ENCODE measurements at regions not wholly inside any gene's neighbourhood (a gene's known extent, or its start where the extent isn't known, plus 50 kb on each side); places are given as distances from the start of the nearest gene placed in this dataset.

GRCh38 chr2:516131-516530 is 161.1 kb downstream of the TMEM18 start:
- Mint-ChIP-seq H3K9me3 (no peaks in the 10 kb centered on the region), H3K4me3 (no peak overlapping the region), H3K4me1 (ENCODE audit: low read depth in 2 of 2) (peaks cover 0 to 3% of the 10 kb centered on the region in 2 donors), H3K27me3 (peaks cover 24 to 37% of the 10 kb centered on the region in 2 donors), H3K27ac (no peak overlapping the region), H3K36me3 (ENCODE audit: insufficient read depth) (peaks cover 4% of the 10 kb centered on the region)
- DNase-seq (no peak), ATAC-seq (replicated peaks) (no peak)

DNA sequence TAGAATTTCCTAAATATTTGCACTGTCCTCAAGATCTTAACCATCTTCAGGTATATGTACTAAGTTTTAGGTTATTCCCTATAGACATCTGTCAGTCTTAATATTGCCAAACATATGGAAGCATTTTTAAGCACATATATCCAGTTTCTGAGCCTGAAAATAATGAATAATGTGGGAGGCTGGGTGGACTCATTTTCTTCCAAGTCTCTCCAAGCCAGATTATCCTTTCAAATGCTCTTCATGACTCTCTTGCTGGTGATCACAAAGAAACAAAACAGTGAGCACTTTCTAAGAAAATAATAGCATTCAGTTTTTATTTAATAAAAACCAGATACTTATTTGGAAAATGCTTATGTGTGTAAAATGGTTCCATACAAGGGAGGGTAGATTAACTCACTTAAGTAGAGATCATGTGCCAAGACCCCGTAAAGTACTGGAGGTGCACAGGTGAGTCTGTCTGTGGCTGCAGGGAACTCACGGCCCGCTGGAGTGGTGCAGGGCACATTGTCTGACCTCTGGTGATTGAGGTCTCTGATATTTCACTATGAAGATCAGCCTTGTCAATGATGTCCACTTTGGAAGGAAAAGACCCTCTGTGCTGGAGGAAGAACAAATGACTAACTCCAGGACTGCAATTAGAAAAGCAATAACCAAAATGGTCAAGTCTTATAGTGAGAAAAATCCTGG is 161.6 kb downstream of the TMEM18 start:
- Mint-ChIP-seq H3K4me3 (no peak overlapping the region), H3K27ac (no peak overlapping the region), H3K36me3 (ENCODE audit: insufficient read depth) (peaks cover 4% of the 10 kb centered on the region), H3K9me3 (no peaks in the 10 kb centered on the region), H3K4me1 (ENCODE audit: low read depth in 2 of 2) (peaks cover 0 to 7% of the 10 kb centered on the region in 2 donors), H3K27me3 (peaks cover 22 to 33% of the 10 kb centered on the region in 2 donors)
- no peak for ATAC-seq (replicated peaks)
- no peak for DNase-seq

GRCh38 chr2:513981-514706 is 163.1 kb downstream of the TMEM18 start:
- Mint-ChIP-seq H3K36me3 (ENCODE audit: insufficient read depth) (peaks cover 4% of the 10 kb centered on the region), H3K4me3 (no peak overlapping the region), H3K27me3 (peaks cover 18 to 25% of the 10 kb centered on the region in 2 donors), H3K4me1 (ENCODE audit: low read depth in 2 of 2) (peaks cover 0 to 7% of the 10 kb centered on the region in 2 donors), H3K9me3 (no peaks in the 10 kb centered on the region), H3K27ac (no peak overlapping the region)
- no peak for DNase-seq
- no peak for ATAC-seq (replicated peaks)

DNA sequence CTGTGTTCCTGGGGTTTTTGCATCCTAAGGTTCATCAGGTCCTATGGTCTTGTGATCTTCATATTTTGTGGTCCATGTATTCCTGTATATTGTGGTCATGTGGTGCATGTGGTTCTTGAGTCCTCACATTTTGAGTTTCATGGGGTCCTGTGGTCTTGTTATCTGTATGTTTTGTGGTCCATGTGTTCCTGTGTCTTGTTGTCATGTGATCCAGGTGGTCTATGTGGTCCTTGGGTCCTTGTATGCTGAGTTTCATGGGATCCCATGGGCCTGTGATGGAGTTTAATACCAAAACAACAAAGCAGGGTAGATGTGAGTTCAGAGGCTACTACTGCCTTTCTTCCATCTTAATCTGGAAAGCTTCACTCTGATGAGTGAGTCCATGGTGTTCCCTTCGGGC is 166.4 kb downstream of the TMEM18 start:
- DNase-seq (no peak), ATAC-seq (replicated peaks) (no peak)

DNA sequence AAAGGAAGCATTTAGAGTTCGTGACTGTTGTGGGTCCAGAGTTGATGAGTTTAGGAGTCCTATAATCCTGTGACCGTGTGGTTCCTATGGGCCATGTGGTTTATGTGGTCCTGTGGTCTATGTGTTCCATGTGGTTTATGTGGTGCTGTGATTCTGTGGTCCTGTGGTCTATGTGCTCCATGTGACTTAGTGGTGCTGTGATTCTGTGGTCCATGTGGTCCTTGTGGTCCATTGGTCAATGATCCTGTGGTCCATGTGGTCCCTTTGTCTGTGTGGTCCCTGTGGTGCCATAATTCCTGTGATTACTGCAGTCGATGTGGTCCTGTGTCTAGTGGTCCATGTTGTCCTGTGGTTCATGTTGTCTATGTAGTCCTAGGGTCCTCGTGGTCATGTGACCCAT is 167.3 kb downstream of the TMEM18 start:
- Mint-ChIP-seq H3K9me3 (no peaks in the 10 kb centered on the region), H3K36me3 (ENCODE audit: insufficient read depth) (no peaks in the 10 kb centered on the region), H3K4me1 (ENCODE audit: low read depth in 2 of 2) (peaks cover 0 to 4% of the 10 kb centered on the region in 2 donors), H3K27ac (peak overlapping the region in 1 of 2 donors; percentile 38), H3K4me3 (no peak overlapping the region), H3K27me3 (peaks cover 15 to 31% of the 10 kb centered on the region in 2 donors)
- ATAC-seq (replicated peaks): no peak
- no peak for DNase-seq

More for the DNA sequence above, 166.4 kb downstream of the TMEM18 start:
- H3K27ac Mint-ChIP-seq: peak overlapping the region in 1 of 2 donors; percentile 38
- no peaks in the 10 kb centered on the region for H3K9me3 Mint-ChIP-seq
- H3K4me1 Mint-ChIP-seq (ENCODE audit: low read depth in 2 of 2): peaks cover 0 to 4% of the 10 kb centered on the region in 2 donors
- H3K27me3 Mint-ChIP-seq: peaks cover 18 to 25% of the 10 kb centered on the region in 2 donors
- H3K4me3 Mint-ChIP-seq: no peak overlapping the region
- H3K36me3 Mint-ChIP-seq (ENCODE audit: insufficient read depth): no peaks in the 10 kb centered on the region

GRCh38 chr2:508121-508520 is 169.1 kb downstream of the TMEM18 start:
- Mint-ChIP-seq H3K4me1 (ENCODE audit: low read depth in 2 of 2) (peaks cover 0 to 4% of the 10 kb centered on the region in 2 donors), H3K27ac (no peak overlapping the region), H3K36me3 (ENCODE audit: insufficient read depth) (no peaks in the 10 kb centered on the region)

GRCh38 chr2:506866-507265 is 170.3 kb downstream of the TMEM18 start:
- H3K4me3 Mint-ChIP-seq: no peak overlapping the region
- ATAC-seq (replicated peaks) (no peak), DNase-seq (no peak)
- H3K27me3 Mint-ChIP-seq: peaks cover 11 to 38% of the 10 kb centered on the region in 2 donors
- peaks cover 0 to 4% of the 10 kb centered on the region in 2 donors for H3K4me1 Mint-ChIP-seq (ENCODE audit: low read depth in 2 of 2)
- H3K27ac Mint-ChIP-seq: no peak overlapping the region
- no peaks in the 10 kb centered on the region for H3K36me3 Mint-ChIP-seq (ENCODE audit: insufficient read depth)
- no peaks in the 10 kb centered on the region for H3K9me3 Mint-ChIP-seq

More at GRCh38 chr2:508121-508520, 169.1 kb downstream of the TMEM18 start:
- no peaks in the 10 kb centered on the region for H3K9me3 Mint-ChIP-seq
- ATAC-seq (replicated peaks) (no peak), DNase-seq (no peak)
- peaks cover 7 to 32% of the 10 kb centered on the region in 2 donors for H3K27me3 Mint-ChIP-seq
- no peak overlapping the region for H3K4me3 Mint-ChIP-seq

GRCh38 chr2:506451-506850 is 170.8 kb downstream of the TMEM18 start:
- Mint-ChIP-seq H3K27ac (no peak overlapping the region), H3K4me1 (ENCODE audit: low read depth in 2 of 2) (peaks cover 0 to 4% of the 10 kb centered on the region in 2 donors), H3K27me3 (peaks cover 14 to 43% of the 10 kb centered on the region in 2 donors), H3K4me3 (no peak overlapping the region), H3K36me3 (ENCODE audit: insufficient read depth) (no peaks in the 10 kb centered on the region), H3K9me3 (no peaks in the 10 kb centered on the region)
- DNase-seq (no peak), ATAC-seq (replicated peaks) (no peak)

GRCh38 chr2:505941-506340 is 171.3 kb downstream of the TMEM18 start:
- H3K27ac Mint-ChIP-seq: no peak overlapping the region
- H3K9me3 Mint-ChIP-seq: no peaks in the 10 kb centered on the region
- peaks cover 14 to 48% of the 10 kb centered on the region in 2 donors for H3K27me3 Mint-ChIP-seq
- ATAC-seq (replicated peaks) (no peak), DNase-seq (no peak)
- no peak overlapping the region for H3K4me3 Mint-ChIP-seq
- H3K36me3 Mint-ChIP-seq (ENCODE audit: insufficient read depth): no peaks in the 10 kb centered on the region
- peaks cover 0 to 2% of the 10 kb centered on the region in 2 donors for H3K4me1 Mint-ChIP-seq (ENCODE audit: low read depth in 2 of 2)

DNA sequence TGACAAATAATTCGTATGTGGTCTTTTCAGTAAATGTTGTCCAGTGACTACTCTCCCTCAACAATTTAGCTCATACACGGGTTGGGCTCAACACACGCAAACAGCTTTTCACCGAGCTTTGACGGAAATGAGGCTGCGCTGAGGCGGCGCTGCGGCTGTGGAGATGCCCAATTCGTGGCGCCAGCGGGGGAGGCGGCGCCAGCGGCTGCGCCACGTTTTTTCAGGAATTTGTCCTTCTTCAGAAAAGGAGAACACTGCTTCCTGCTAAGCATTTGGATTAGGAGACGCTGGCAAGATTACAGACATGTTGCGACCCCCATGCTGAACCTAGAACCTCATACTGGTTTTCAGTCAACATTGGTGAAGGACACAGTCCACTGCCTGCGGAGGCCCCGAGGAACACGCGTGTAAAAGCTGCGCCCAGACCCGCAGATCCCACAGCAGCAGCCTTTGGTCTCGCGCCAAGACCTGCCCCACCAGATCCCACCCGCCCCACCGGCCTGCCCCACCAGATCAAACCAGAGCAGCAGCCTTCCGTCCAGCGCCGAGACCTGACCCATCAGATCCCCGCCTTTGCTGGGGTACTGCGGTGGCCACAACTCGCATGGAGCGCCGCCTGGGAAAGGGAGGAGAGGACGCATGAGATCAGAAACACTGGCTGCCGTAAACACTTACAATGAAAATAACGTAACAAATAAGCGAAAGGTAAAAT is 173.8 kb downstream of the TMEM18 start:
- no peaks in the 10 kb centered on the region for H3K4me1 Mint-ChIP-seq (ENCODE audit: low read depth in 2 of 2)
- H3K4me3 Mint-ChIP-seq: no peak overlapping the region
- no peak for DNase-seq
- no peak for ATAC-seq (replicated peaks)
- H3K36me3 Mint-ChIP-seq (ENCODE audit: insufficient read depth): no peaks in the 10 kb centered on the region
- no peaks in the 10 kb centered on the region for H3K9me3 Mint-ChIP-seq
- H3K27ac Mint-ChIP-seq: no peak overlapping the region
- peaks cover 23 to 68% of the 10 kb centered on the region in 2 donors for H3K27me3 Mint-ChIP-seq

DNA sequence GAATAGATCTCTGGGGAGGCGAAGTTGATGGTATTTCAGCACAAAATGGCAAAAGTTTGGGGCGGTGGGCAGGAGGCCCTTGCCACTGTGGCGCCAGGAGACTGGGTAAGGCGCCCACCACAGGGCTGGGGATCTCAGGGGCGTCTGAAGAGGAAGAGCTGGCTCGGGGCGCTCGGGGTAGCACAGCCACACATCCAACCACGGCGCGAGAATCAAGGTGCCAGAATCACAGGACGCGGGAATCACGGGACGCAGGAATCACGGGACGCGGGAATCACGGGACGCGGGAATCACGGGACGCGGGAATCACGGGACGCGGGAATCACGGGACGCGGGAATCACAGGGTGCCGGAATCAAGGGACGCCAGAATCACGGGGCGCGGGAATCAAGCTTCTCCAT is 174.4 kb downstream of the TMEM18 start:
- H3K4me3 Mint-ChIP-seq: no peak overlapping the region
- peaks cover 27 to 74% of the 10 kb centered on the region in 2 donors for H3K27me3 Mint-ChIP-seq
- no peaks in the 10 kb centered on the region for H3K9me3 Mint-ChIP-seq
- H3K4me1 Mint-ChIP-seq (ENCODE audit: low read depth in 2 of 2): no peaks in the 10 kb centered on the region
- no peak for ATAC-seq (replicated peaks)
- no peak for DNase-seq
- H3K36me3 Mint-ChIP-seq (ENCODE audit: insufficient read depth): no peaks in the 10 kb centered on the region
- H3K27ac Mint-ChIP-seq: no peak overlapping the region

- Mint-ChIP-seq H3K4me1 (ENCODE audit: low read depth in 2 of 2) (no peaks in the 10 kb centered on the region), H3K4me3 (no peak overlapping the region), H3K27me3 (peaks cover 37 to 78% of the 10 kb centered on the region in 2 donors), H3K27ac (no peak overlapping the region), H3K36me3 (ENCODE audit: insufficient read depth) (no peaks in the 10 kb centered on the region), H3K9me3 (no peaks in the 10 kb centered on the region)
- ATAC-seq (replicated peaks): no peak
- DNase-seq: no peak
Observed at GRCh38 chr2:501667-502066, 175.5 kb downstream of the TMEM18 start.

DNA sequence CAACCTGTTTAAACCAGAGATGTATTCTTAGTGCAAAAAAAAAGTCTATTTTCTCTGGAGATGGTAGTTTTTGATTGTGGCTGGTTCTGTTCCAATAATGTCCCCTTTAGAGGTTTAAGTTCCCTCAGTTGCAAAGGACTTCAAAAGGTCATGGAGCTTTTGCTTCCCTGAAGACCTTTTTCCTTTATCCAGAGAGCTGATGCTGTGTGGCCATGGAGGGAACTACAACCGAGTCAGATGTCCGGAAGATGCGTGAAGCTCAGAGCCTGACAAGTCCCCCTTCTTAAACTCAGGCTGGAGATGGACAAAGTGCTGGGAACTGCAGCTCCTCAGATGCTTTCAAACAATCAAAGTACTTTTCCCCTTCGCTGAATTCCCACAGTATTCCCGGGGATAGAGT is 176.1 kb downstream of the TMEM18 start:
- Mint-ChIP-seq H3K36me3 (ENCODE audit: insufficient read depth) (no peaks in the 10 kb centered on the region), H3K4me1 (ENCODE audit: low read depth in 2 of 2) (no peaks in the 10 kb centered on the region), H3K27me3 (peaks cover 32 to 78% of the 10 kb centered on the region in 2 donors), H3K4me3 (no peak overlapping the region), H3K9me3 (no peaks in the 10 kb centered on the region), H3K27ac (no peak overlapping the region)
- ATAC-seq (replicated peaks) (no peak), DNase-seq (no peak)

Measured in effector memory CD8-positive, alpha-beta T cell (primary cell).